Right atrium auricular region (tissue), 2 donors: ENCODE measurements at regions not wholly inside any gene's neighbourhood (a gene's known extent, or its start where the extent isn't known, plus 50 kb on each side); places are given as distances from the start of the nearest gene placed in this dataset.

ENCODE experiments used
- DNase-seq: peaks from one replicate; pipeline ENCODE4 v3.0.0-alpha.2; 2019; ENCODE audit warnings: low spot score
- H3K27ac ChIP-seq, 2 donors: fragments of 200-600 bp; sonication (generic); 1 replicate in 1 of 2; 2 replicates in 1 of 2; pipeline ENCODE4 v1.5.1; 2016 to 2019
- H3K27me3 ChIP-seq, 2 donors: fragments of 200-600 bp; sonication (generic); one replicate each; pipeline versions ENCODE4 v1.5.1 to v1.6.0; 2017 to 2019
- H3K36me3 ChIP-seq: fragments of 200-600 bp; sonication (generic); one replicate; pipeline ENCODE4 v1.5.1; 2016
- H3K4me1 ChIP-seq, 2 donors: fragments of 200-600 bp; sonication (generic); one replicate each; pipeline versions ENCODE4 v1.5.1 to v1.6.0; 2017 to 2019
- H3K4me3 ChIP-seq, 2 donors: fragments of 200-600 bp; sonication (generic); 1 replicate in 1 of 2; 2 replicates in 1 of 2; pipeline ENCODE4 v1.5.1; 2017 to 2019; ENCODE audit warnings: mild to moderate bottlenecking in 1 of 2, moderate library complexity in 1 of 2
- H3K9me3 ChIP-seq, 2 donors: fragments of 200-600 bp; sonication (generic); one replicate each; pipeline ENCODE4 v1.5.1; 2019
- CTCF ChIP-seq, 2 donors: fragments of 200-600 bp; sonication (generic); IDR thresholded peaks; one replicate each; pipeline ENCODE4 v1.5.1; 2019; ENCODE audit warnings: antibody characterized with exemption in 2 of 2

DNA sequence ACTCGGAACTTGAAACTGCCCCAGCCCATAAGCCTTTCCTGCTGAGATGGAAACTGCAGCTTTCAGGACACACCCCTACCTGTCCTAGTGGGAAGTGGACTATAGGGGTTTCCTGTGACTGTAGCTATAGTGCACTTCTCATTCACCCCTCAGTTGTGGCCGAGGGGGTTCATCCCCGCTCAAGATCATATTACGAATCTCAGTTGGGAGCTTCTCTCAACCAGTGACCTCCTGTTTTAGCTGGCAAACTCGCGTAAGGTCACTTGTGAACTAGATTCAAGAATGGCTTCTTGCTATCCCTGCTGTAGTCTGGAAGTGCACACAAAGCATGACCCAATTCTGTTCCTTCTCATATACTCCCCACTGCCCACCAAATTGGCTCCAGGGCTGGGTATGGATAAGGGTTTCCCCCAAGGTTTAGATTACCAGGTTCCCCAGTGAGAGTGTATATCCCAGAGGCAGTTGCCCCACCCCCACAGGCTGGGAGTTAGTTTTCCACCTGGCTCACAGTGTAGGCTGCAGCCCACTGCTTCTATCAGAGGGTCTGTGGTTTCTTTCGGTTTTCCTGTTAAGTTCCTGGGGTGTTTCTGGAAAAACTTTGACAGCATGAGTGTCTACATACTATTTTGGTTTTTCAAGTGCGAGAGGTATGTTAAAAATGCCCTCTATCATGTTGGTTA lies 812.9 kb downstream of the JRKL start:
- Histone ChIP-seq H3K4me3 (no peak overlapping the region), H3K4me1 (no peaks in the 10 kb centered on the region), H3K36me3 (no peaks in the 10 kb centered on the region), H3K27me3 (no peaks in the 10 kb centered on the region), H3K27ac (no peak overlapping the region), H3K9me3 (no peaks in the 10 kb centered on the region)
- no peak for TF ChIP-seq CTCF (IDR thresholded peaks at IDR 0.05)
- DNase-seq: no peak

- no peak overlapping the region for H3K4me3 ChIP-seq
- H3K36me3 ChIP-seq: no peaks in the 10 kb centered on the region
- no peak for DNase-seq
- no peaks in the 10 kb centered on the region for H3K4me1 ChIP-seq
- H3K27me3 ChIP-seq: no peaks in the 10 kb centered on the region
- H3K27ac ChIP-seq: no peak overlapping the region
- H3K9me3 ChIP-seq: no peaks in the 10 kb centered on the region
- no peak for TF ChIP-seq CTCF (IDR thresholded peaks at IDR 0.05)
Measured at GRCh38 chr11:97218011-97218410, 828.2 kb downstream of the JRKL start.

DNA sequence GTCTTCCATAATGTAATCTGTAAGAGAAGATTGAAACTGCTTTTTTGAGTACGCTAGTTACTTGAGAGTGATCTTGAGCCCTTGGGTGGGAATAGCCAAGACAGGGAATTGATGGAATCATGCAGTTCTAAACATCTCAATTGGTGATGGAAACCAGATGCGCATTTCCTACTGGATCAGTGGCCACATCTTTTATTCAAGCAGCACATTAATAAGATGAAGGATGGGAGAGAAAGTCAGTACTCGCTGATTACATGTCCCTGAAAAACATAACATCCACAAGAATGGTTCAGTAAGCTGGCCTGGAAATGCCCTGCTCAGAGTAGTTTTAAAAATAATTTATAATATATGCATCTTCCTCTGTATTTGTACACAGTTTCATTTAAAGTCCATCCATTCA lies 833.8 kb downstream of the JRKL start:
- H3K4me1 ChIP-seq: no peaks in the 10 kb centered on the region
- H3K27me3 ChIP-seq: no peaks in the 10 kb centered on the region
- no peaks in the 10 kb centered on the region for H3K36me3 ChIP-seq
- no peaks in the 10 kb centered on the region for H3K9me3 ChIP-seq
- no peak for TF ChIP-seq CTCF (IDR thresholded peaks at IDR 0.05)
- H3K27ac ChIP-seq: peak overlapping the region in 1 of 2 donors; percentile 40
- no peak for DNase-seq
- H3K4me3 ChIP-seq: no peak overlapping the region

DNA sequence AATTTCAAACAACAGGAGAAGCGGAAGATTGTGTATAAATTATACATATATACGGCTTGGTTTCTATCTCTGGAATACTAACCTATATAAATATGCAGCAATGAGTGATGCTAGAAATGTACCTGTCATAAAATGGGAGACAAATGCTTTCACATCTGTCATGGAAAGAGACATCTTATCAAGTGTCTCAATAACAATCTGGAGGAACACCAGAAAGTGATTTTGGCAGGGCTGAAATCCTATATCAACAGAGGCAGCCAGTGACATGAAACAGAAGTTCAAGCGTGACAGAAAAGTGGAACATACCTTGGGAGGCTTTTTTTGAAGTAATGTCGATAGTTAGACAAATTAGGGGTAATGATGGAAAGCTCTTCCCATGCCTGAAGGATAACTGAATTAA lies 834.6 kb downstream of the JRKL start:
- Histone ChIP-seq H3K4me3 (no peak overlapping the region), H3K9me3 (no peaks in the 10 kb centered on the region), H3K27ac (peak overlapping the region in 1 of 2 donors; percentile 40), H3K4me1 (no peaks in the 10 kb centered on the region), H3K36me3 (no peaks in the 10 kb centered on the region), H3K27me3 (no peaks in the 10 kb centered on the region)
- DNase-seq: no peak
- no peak for TF ChIP-seq CTCF (IDR thresholded peaks at IDR 0.05)

DNA sequence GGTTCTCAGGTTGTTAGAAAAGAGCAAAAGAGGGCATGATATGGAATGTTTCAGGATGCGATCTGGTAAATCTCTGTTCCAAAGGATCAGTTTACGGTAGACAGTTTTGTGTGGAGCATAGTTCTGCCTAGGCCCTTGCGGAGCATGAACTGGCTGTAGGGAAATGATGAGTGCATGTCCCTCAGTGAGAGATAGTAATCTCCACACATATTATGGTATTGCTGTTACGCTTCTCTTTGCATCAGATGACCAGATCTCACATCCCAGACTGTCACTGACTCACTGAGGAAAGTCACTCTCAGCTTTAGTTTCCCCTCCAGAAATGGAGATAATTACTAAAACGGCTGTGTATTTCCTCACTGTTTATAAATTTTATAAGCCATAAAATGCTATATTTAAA lies 836.0 kb downstream of the JRKL start:
- H3K4me1 ChIP-seq: no peaks in the 10 kb centered on the region
- no peaks in the 10 kb centered on the region for H3K27me3 ChIP-seq
- H3K36me3 ChIP-seq: no peaks in the 10 kb centered on the region
- no peak overlapping the region for H3K4me3 ChIP-seq
- no peak for DNase-seq
- no peak for TF ChIP-seq CTCF (IDR thresholded peaks at IDR 0.05)
- no peaks in the 10 kb centered on the region for H3K9me3 ChIP-seq
- H3K27ac ChIP-seq: no peak overlapping the region

DNA sequence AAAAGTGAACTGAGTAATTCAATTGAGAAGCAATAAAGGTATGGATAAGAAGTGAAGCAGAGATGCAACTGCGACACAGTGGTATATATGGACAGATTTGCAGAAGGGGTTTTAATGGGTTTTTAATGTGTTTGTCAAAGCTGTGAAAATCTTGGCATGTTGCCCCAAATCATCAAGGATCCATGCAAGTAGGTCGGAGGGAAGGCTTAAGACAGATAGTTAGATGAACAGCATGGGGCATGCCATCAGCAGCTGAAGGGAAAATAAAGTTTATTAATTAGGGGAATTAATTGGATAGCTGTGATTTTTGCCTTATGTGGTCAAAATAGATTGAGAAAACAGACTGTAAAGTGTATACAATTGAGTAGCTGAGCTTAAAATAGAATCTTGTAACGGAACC lies 840.1 kb downstream of the JRKL start:
- TF ChIP-seq CTCF (IDR thresholded peaks at IDR 0.05): no peak
- no peaks in the 10 kb centered on the region for H3K4me1 ChIP-seq
- no peaks in the 10 kb centered on the region for H3K27me3 ChIP-seq
- no peak for DNase-seq
- H3K4me3 ChIP-seq: no peak overlapping the region
- no peak overlapping the region for H3K27ac ChIP-seq
- no peaks in the 10 kb centered on the region for H3K9me3 ChIP-seq
- H3K36me3 ChIP-seq: no peaks in the 10 kb centered on the region
